GM21526 (cell line): ENCODE measurements at regions not wholly inside any gene's neighbourhood (a gene's known extent, or its start where the extent isn't known, plus 50 kb on each side); places are given as distances from the start of the nearest gene placed in this dataset.

Experiments used
- ATAC-seq: cut with Tn5 transposase; IDR thresholded peaks from one replicate; pipeline ENCODE4 v1.9.1; 2021; ENCODE audit warnings: moderate library complexity; ENCODE audit not compliant: unreplicated experiment, low FRiP score

DNA sequence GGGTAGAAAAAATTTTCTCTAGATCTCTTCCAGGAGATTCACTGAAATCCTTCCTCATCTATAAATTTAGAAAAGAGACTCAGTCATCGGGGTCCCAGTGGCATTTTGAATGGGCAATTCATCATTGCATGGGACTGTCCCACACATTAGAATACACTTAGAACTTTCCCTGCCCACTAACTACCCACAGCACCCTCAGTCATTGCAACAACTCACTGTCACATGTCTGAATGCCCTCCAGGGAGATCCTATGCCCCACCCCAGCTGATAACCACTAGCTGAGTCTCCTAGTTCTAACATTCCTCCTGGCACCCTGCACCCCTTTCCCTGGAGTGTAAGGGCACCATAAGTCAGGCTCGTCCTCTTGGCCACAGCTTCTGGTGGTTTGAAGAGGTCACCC is 89.6 kb downstream of the INSIG2 start:
- ATAC-seq, result no peak

DNA sequence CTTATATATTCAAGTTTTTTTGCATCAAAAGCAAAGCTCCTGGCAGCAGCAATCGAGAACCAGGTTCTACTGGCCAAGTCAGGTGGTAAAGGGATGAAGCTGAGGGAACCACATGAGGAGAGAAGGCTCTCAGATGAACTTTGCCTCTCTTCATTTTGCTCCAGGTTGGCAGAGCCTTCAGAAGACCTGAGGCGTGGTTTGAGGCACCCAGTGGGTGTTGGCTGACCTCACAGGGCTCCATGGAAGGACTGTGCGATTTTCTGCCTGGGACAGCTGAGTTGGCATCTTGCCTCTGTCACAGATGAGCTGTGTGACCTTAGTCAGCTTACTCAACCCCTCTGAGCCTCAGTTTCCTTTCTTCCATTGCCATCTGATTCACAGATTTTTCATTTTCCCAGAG is 89.0 kb downstream of the INSIG2 start:
- no peak for ATAC-seq

DNA sequence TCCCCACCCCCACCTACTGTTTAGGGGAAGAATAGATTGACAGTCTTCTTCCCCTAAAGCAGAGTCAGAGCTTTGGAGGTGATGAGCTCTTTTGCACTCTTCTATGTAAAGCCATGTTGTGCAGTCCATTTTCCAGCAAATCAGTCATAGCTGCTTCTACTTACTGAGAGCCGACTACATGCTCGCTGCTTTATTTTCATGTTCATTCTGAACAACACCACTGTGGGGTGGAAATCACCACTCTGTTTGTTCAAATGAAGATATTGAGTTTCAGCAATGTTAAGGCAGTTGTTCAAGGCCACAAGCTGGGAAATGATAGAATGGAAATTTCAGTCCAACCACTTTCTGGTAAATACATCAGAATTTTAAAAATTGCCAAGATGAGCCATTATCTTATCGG is 88.3 kb downstream of the INSIG2 start:
- no peak for ATAC-seq

DNA sequence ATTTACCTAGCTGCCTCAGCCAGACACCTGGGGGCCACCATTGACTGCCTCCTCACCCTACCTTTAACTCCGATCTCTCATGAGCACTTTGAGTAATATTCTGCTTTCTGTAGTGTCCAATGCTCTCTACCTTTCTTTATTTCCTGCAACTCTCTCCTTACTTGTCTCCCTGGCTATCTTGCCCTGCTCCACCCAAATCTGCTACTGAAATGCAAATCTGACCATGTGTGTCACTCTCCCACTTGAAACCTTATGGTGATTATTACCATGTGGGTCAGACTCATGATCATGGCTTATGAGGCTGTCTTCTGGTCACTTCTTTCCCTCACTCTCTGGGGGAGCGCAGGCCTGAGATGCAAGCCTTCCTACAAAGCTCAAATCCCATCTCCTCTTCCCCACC is 83.3 kb downstream of the INSIG2 start:
- ATAC-seq, result no peak

DNA sequence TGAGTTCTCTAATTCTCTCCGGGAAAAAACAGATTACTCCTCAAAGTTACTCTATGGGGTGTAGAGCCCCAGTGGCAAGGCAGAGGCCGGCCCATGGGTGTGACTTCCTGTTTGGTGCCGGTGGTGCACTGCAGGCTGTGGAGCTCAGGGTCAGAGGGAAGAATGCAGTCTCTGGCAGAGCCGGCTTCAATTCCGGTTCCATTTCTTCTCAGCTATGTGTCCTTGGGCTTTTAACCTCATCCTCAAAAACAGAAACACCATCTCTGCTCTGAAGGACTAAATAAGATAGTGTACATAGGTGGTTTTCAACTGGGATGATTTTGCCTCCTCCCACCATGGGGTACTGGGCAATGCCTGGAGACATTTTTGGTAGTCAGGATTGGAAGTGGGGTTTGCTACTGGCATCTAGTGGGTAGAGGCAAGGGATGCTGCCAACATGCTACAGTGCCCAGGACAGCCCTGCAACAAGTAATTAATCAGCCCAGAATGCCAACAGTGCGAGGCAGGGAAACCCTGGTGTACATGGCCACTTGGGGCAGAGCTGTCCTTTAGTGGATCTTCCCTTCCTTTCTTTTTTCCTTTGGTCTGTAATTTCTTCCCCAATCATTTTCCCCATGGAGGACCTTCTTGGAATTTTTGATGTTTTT is 81.2 kb downstream of the INSIG2 start:
- ATAC-seq, result peak; percentile 69

DNA sequence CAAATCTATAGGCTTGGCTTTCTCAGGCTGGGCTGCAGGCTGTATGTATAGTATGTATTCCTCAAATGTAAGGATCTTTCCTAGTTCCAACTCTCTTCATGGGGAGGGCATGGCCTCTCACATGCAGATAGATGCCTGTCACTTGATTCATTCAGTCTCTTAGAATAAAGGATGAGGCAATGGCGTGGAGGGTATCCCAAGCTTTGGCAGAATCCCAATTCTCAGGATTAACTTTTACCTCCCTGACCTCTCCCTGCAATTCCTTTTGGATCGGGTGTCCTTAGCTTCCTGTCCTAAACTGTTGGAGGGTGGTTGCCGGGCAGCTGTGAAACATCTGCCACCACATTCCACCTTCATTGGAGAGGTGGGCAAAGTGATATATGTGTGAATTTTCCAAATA is 80.3 kb downstream of the INSIG2 start:
- ATAC-seq, result no peak

DNA sequence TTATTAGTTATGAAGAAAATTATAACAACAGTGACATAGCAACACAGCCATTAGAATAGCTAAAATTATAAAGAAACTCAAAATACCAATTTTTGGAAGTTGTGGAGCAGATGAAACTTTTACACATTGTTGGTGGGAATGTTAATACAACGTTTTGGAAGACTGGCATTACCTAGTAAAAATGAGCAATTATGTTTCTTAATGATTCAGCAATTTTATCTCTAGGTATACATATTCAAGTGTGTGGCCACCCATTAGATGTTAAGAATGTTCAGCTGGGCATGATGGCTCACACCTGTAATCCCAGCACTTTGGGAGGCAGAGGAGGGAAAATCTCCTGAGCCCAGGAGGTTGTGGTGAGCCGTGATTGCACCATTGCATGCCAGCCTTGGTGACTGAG is 78.8 kb downstream of the INSIG2 start:
- no peak for ATAC-seq

DNA sequence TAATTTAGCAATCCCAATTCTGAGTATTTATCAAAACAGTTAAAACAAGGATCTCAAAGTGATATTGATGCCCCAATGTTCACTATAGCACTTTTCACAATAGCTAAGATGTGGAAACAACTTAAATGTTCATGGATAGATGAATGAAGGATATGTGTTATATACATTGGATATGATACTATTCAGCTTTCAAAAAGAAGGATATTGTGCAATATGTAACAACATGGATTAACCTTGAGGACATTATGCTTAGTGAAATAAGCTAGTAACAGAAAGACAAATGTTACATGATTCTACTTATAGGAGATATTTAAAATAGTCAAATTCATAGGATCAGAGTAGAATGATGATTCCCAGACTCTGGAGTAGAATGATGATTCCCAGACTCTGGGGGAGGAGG is 78.0 kb downstream of the INSIG2 start:
- no peak for ATAC-seq

DNA sequence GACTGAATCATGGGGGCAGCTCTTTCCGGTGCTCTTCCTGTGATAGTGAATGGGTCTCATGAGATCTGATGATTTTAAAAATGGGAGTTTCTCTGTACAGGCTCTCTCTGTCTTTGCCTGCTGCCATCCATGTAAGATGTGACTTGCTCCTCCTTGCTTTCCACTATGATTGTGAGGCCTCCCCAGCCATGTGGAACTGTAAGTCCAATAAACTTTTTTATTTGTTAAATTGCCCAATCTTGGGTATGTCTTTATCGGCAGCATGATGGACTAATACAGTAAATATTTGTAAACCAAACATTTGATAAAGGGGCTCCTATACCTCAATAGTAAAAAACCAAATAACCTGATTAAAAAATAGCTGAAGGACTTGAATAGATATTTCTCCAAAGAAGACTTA is 77.3 kb downstream of the INSIG2 start:
- ATAC-seq, result no peak
